GM19023 (cell line): ENCODE measurements at regions not wholly inside any gene's neighbourhood (a gene's known extent, or its start where the extent isn't known, plus 50 kb on each side); places are given as distances from the start of the nearest gene placed in this dataset.
"Not testable (repeated sequence)": the region's sequence is repeated elsewhere in the genome, so short reads cannot be mapped to it uniquely, and the experiment has no call there.

Experiments
- ATAC-seq: cut with Tn5 transposase; IDR thresholded peaks from one replicate; pipeline ENCODE4 v1.9.1; 2021; ENCODE audit warnings: mild to moderate bottlenecking, moderate library complexity; ENCODE audit not compliant: unreplicated experiment

GRCh38 chr5:113652161-113652560 lies 138.7 kb downstream of the YTHDC2 start:
- no peak for ATAC-seq

- ATAC-seq: no peak
These were observed 141.3 kb downstream of the YTHDC2 start for GRCh38 chr5:113654828-113655227.

GRCh38 chr5:113660206-113660605 lies 146.7 kb downstream of the YTHDC2 start:
- ATAC-seq: no peak

GRCh38 chr5:113660706-113661250 lies 147.3 kb downstream of the YTHDC2 start:
- ATAC-seq: no peak

- ATAC-seq: no peak
These were observed 150.5 kb downstream of the YTHDC2 start for GRCh38 chr5:113663879-113664541.

GRCh38 chr5:113673041-113673440 lies 159.5 kb downstream of the YTHDC2 start:
- no peak for ATAC-seq

- ATAC-seq: no peak
These were observed 161.7 kb downstream of the YTHDC2 start for GRCh38 chr5:113675166-113675565.

GRCh38 chr5:113678202-113678601 lies 164.7 kb downstream of the YTHDC2 start:
- no peak for ATAC-seq

- ATAC-seq: no peak
These were observed 165.6 kb downstream of the YTHDC2 start for GRCh38 chr5:113678924-113679575.

- no peak for ATAC-seq
These were observed 167.0 kb downstream of the YTHDC2 start for GRCh38 chr5:113680534-113680933.

GRCh38 chr5:113682497-113683136 lies 169.1 kb downstream of the YTHDC2 start:
- no peak for ATAC-seq

- ATAC-seq: no peak
These were observed 169.7 kb downstream of the YTHDC2 start for GRCh38 chr5:113683211-113683610.

- no peak for ATAC-seq
These were observed 173.1 kb downstream of the YTHDC2 start for GRCh38 chr5:113686599-113686998.

- ATAC-seq: no peak
These were observed 176.2 kb downstream of the YTHDC2 start for GRCh38 chr5:113689647-113690046.

GRCh38 chr5:113692466-113692865 lies 179.0 kb downstream of the YTHDC2 start:
- no peak for ATAC-seq

- no peak for ATAC-seq
These were observed 179.5 kb downstream of the YTHDC2 start for GRCh38 chr5:113692891-113693457.

- ATAC-seq: no peak
These were observed 180.2 kb downstream of the YTHDC2 start for GRCh38 chr5:113693701-113694100.

GRCh38 chr5:113694576-113694975 lies 181.1 kb downstream of the YTHDC2 start:
- no peak for ATAC-seq

GRCh38 chr5:113703266-113703665 lies 189.8 kb downstream of the YTHDC2 start:
- ATAC-seq: no peak

- no peak for ATAC-seq
These were observed 192.2 kb downstream of the YTHDC2 start for GRCh38 chr5:113705657-113706056.

GRCh38 chr5:113713051-113713450 lies 199.6 kb downstream of the YTHDC2 start:
- no peak for ATAC-seq

GRCh38 chr5:113715921-113716320 lies 202.4 kb downstream of the YTHDC2 start:
- ATAC-seq: not testable (repeated sequence)
